Chondrocyte (in vitro differentiated cells): ENCODE measurements at regions not wholly inside any gene's neighbourhood (a gene's known extent, or its start where the extent isn't known, plus 50 kb on each side); places are given as distances from the start of the nearest gene placed in this dataset.

ENCODE experiments used
- DNase-seq: peaks from one replicate; pipeline ENCODE4 v3.0.0; 2021; ENCODE audit warnings: mixed read lengths, low spot score
- H3K27ac Mint-ChIP-seq: one replicate; pipeline ENCODE4 v1.8.0; 2021; ENCODE audit warnings: mild to moderate bottlenecking, moderate library complexity, mixed read lengths; ENCODE audit not compliant: unreplicated experiment
- H3K27me3 Mint-ChIP-seq: 2 replicates; pipeline ENCODE4 v1.8.0; 2021; ENCODE audit warnings: low read depth, mixed read lengths
- H3K36me3 Mint-ChIP-seq: 2 replicates; pipeline ENCODE4 v1.8.0; 2021; ENCODE audit warnings: low read depth, mixed read lengths
- H3K4me1 Mint-ChIP-seq: 2 replicates; pipeline ENCODE4 v1.8.0; 2021; ENCODE audit warnings: low read depth, mild to moderate bottlenecking, mixed read lengths
- H3K4me3 Mint-ChIP-seq: one replicate; pipeline ENCODE4 v1.8.0; 2021; ENCODE audit warnings: mild to moderate bottlenecking, moderate library complexity, mixed read lengths; ENCODE audit not compliant: unreplicated experiment
- H3K9me3 Mint-ChIP-seq: 2 replicates; pipeline ENCODE4 v1.8.0; 2021; ENCODE audit warnings: low read depth, mixed read lengths
- TF ChIP-seq, protein P1 (sequence below): fragments of 200-600 bp; sonication (generic); IDR thresholded peaks from 2 replicates; pipeline ENCODE4 v1.5.0; 2021; ENCODE audit warnings: antibody characterized with exemption, mild to moderate bottlenecking, moderate library complexity

GRCh38 chr2:217114117-217114516 lies 254.3 kb upstream of the TNP1 start:
- H3K27me3 Mint-ChIP-seq: no peaks in the 10 kb centered on the region
- TF ChIP-seq, protein P1, sequence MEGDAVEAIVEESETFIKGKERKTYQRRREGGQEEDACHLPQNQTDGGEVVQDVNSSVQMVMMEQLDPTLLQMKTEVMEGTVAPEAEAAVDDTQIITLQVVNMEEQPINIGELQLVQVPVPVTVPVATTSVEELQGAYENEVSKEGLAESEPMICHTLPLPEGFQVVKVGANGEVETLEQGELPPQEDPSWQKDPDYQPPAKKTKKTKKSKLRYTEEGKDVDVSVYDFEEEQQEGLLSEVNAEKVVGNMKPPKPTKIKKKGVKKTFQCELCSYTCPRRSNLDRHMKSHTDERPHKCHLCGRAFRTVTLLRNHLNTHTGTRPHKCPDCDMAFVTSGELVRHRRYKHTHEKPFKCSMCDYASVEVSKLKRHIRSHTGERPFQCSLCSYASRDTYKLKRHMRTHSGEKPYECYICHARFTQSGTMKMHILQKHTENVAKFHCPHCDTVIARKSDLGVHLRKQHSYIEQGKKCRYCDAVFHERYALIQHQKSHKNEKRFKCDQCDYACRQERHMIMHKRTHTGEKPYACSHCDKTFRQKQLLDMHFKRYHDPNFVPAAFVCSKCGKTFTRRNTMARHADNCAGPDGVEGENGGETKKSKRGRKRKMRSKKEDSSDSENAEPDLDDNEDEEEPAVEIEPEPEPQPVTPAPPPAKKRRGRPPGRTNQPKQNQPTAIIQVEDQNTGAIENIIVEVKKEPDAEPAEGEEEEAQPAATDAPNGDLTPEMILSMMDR: no peak
- peaks cover 5% of the 10 kb centered on the region for H3K9me3 Mint-ChIP-seq
- H3K36me3 Mint-ChIP-seq: no peaks in the 10 kb centered on the region
- H3K27ac Mint-ChIP-seq: no peak overlapping the region
- H3K4me1 Mint-ChIP-seq: peaks cover 9% of the 10 kb centered on the region
- H3K4me3 Mint-ChIP-seq: no peak overlapping the region
- no peak for DNase-seq

DNA sequence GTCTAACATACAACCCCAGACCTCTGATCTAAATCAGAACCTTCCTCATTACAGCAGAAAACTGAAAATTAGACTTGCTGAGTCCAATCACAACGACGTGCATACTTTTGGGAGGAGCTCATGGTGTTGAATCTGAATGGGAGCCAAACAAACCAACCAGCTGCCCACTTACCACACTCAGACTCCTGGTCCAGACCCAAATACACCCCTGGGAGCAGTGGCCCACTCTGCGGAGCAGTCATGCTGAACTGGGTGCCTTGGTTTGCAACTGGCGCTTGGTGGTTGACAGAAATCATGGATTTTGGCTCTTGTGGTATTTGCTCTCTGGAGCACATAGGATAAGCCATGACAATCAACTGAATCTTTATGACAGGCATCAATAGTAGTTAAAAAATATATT lies 253.6 kb upstream of the TNP1 start:
- no peak overlapping the region for H3K4me3 Mint-ChIP-seq
- no peaks in the 10 kb centered on the region for H3K27me3 Mint-ChIP-seq
- H3K36me3 Mint-ChIP-seq: no peaks in the 10 kb centered on the region
- H3K27ac Mint-ChIP-seq: no peak overlapping the region
- H3K9me3 Mint-ChIP-seq: peaks cover 5% of the 10 kb centered on the region
- H3K4me1 Mint-ChIP-seq: peaks cover 9% of the 10 kb centered on the region
- DNase-seq: no peak
- TF ChIP-seq, protein P1: no peak

- TF ChIP-seq, protein P1: no peak
Observed at GRCh38 chr2:217110550-217110949, 250.7 kb upstream of the TNP1 start.

DNA sequence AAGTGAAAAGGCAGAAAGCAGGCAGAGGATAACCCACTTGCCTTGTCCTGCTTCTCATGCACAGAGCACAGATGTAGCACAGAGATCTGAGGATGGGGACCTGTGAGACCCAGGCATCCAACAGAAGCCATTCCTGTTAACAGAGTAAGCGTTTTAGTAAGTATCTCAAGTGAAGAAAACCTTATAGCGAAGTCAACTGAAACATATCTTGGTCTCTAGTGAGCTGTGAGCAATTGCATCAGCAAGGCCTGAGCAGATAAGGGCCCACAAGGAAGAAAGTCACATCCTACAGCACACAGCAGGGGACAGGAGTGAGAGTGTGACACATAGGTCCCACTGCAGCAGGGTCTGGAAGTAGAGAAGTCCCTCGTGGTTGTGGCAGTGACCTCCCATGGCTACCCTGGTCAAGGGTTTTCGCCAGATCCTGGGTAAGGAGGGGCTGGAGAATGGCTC lies 248.7 kb upstream of the TNP1 start:
- no peaks in the 10 kb centered on the region for H3K27me3 Mint-ChIP-seq
- peaks cover 14% of the 10 kb centered on the region for H3K9me3 Mint-ChIP-seq
- no peak overlapping the region for H3K27ac Mint-ChIP-seq
- TF ChIP-seq, protein P1: no peak
- no peak overlapping the region for H3K4me3 Mint-ChIP-seq
- H3K4me1 Mint-ChIP-seq: peaks cover 51% of the 10 kb centered on the region
- DNase-seq: no peak
- H3K36me3 Mint-ChIP-seq: peaks cover 2% of the 10 kb centered on the region

More at GRCh38 chr2:217110550-217110949, 250.7 kb upstream of the TNP1 start:
- Mint-ChIP-seq H3K4me3 (no peak overlapping the region), H3K4me1 (peaks cover 31% of the 10 kb centered on the region), H3K27ac (no peak overlapping the region), H3K27me3 (no peaks in the 10 kb centered on the region), H3K9me3 (peaks cover 14% of the 10 kb centered on the region), H3K36me3 (peaks cover 2% of the 10 kb centered on the region)
- no peak for DNase-seq

DNA sequence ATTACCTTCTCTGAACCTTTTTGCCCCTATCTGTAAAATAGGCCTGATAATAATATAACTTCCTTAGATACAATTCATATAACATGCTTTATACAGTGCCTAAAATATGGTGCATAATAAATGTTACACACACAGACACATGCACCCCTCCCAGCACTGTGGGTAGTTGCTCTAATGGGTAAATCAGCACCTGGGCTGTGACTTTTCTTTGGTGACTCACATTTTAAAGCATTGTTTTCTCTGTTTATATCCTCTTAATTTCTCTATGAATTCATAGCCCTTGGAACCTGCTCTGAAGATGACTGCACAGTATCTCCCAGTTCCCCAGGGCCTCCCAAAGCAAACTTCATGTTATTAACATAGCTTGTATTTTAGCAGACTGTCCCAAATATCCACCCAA lies 248.2 kb upstream of the TNP1 start:
- DNase-seq: no peak
- H3K27me3 Mint-ChIP-seq: no peaks in the 10 kb centered on the region
- peaks cover 14% of the 10 kb centered on the region for H3K9me3 Mint-ChIP-seq
- peaks cover 51% of the 10 kb centered on the region for H3K4me1 Mint-ChIP-seq
- H3K27ac Mint-ChIP-seq: no peak overlapping the region
- no peak overlapping the region for H3K4me3 Mint-ChIP-seq
- peaks cover 2% of the 10 kb centered on the region for H3K36me3 Mint-ChIP-seq
- TF ChIP-seq, protein P1: no peak
